ENCODE measurements at regions not wholly inside any gene's neighbourhood (a gene's known extent, or its start where the extent isn't known, plus 50 kb on each side); places are given as distances from the start of the nearest gene placed in this dataset.

DNA sequence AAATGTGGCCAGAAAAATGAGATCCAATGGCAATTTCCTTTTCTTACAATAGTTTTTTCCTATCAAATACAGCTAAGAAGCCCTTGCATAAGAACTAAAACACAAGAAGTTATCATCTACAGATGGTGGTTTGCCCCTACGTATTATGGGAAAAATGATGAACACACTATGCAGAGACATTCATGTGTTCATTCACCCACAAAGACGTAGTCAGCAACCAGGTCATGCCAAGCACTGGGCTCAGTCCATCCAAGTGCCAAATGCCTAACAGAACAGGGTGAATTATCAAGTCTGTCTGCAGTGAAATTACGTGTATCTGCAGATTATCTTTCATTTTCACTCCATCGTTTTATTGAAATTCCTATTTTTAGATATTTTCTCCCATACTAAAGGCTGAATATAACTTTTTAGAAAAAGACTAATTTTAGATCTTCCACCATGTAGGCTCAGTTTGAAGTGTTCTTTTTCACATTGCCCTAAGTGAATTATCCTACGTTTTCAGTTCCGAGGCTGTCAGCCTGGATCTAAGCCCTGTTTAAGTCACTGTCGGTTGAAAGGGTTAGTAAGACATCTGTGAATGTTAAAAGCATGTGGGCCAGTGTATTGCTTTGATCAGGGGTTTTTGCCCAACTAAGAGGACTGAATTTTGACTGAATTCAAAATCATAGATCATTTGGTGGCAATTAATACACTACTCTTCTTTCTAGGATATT, 78.1 kb upstream of the DHX40 start:
- TF ChIP-seq ZNF70 (CRISPR knock-in tag; IDR thresholded peaks at IDR 0.05) (no peak), TCF4 (CRISPR knock-in tag; IDR thresholded peaks at IDR 0.05; ENCODE audit: borderline replicate concordance) (no peak), GLIS3 (CRISPR knock-in tag; IDR thresholded peaks at IDR 0.05) (no peak), SNAI2 (CRISPR knock-in tag; IDR thresholded peaks at IDR 0.05) (no peak), ZC3H10 (CRISPR knock-in tag; IDR thresholded peaks at IDR 0.05) (no peak), TOX (CRISPR knock-in tag; IDR thresholded peaks at IDR 0.05; ENCODE audit: borderline replicate concordance) (no peak), ISL1 (CRISPR knock-in tag; IDR thresholded peaks at IDR 0.05) (no peak), RARB (CRISPR knock-in tag; IDR thresholded peaks at IDR 0.05) (no peak), ZFP30 (CRISPR knock-in tag; IDR thresholded peaks at IDR 0.05) (no peak), ZNF8 (CRISPR knock-in tag; IDR thresholded peaks at IDR 0.05) (no peak), ZNF565 (CRISPR knock-in tag; conservative IDR thresholded peaks at IDR 0.05; ENCODE audit: low read depth) (no peak), OSR1 (CRISPR knock-in tag; IDR thresholded peaks at IDR 0.05) (no peak), ZFP3 (CRISPR knock-in tag; IDR thresholded peaks at IDR 0.05) (no peak), PPARA (CRISPR knock-in tag; IDR thresholded peaks at IDR 0.05; ENCODE audit: borderline replicate concordance) (no peak), ARNTL (CRISPR knock-in tag; IDR thresholded peaks at IDR 0.05; ENCODE audit: borderline replicate concordance, low read depth) (no peak), ESRRG (CRISPR knock-in tag; IDR thresholded peaks at IDR 0.05) (no peak)
- TF ChIP-seq, protein P1, sequence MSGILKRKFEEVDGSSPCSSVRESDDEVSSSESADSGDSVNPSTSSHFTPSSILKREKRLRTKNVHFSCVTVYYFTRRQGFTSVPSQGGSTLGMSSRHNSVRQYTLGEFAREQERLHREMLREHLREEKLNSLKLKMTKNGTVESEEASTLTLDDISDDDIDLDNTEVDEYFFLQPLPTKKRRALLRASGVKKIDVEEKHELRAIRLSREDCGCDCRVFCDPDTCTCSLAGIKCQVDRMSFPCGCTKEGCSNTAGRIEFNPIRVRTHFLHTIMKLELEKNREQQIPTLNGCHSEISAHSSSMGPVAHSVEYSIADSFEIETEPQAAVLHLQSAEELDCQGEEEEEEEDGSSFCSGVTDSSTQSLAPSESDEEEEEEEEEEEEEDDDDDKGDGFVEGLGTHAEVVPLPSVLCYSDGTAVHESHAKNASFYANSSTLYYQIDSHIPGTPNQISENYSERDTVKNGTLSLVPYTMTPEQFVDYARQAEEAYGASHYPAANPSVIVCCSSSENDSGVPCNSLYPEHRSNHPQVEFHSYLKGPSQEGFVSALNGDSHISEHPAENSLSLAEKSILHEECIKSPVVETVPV (CRISPR knock-in tag; IDR thresholded peaks at IDR 0.05), result no peak
- TF ChIP-seq, protein P2, sequence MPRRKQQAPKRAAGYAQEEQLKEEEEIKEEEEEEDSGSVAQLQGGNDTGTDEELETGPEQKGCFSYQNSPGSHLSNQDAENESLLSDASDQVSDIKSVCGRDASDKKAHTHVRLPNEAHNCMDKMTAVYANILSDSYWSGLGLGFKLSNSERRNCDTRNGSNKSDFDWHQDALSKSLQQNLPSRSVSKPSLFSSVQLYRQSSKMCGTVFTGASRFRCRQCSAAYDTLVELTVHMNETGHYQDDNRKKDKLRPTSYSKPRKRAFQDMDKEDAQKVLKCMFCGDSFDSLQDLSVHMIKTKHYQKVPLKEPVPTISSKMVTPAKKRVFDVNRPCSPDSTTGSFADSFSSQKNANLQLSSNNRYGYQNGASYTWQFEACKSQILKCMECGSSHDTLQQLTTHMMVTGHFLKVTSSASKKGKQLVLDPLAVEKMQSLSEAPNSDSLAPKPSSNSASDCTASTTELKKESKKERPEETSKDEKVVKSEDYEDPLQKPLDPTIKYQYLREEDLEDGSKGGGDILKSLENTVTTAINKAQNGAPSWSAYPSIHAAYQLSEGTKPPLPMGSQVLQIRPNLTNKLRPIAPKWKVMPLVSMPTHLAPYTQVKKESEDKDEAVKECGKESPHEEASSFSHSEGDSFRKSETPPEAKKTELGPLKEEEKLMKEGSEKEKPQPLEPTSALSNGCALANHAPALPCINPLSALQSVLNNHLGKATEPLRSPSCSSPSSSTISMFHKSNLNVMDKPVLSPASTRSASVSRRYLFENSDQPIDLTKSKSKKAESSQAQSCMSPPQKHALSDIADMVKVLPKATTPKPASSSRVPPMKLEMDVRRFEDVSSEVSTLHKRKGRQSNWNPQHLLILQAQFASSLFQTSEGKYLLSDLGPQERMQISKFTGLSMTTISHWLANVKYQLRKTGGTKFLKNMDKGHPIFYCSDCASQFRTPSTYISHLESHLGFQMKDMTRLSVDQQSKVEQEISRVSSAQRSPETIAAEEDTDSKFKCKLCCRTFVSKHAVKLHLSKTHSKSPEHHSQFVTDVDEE (CRISPR knock-in tag; IDR thresholded peaks at IDR 0.05), result no peak
- TF ChIP-seq, protein P3, sequence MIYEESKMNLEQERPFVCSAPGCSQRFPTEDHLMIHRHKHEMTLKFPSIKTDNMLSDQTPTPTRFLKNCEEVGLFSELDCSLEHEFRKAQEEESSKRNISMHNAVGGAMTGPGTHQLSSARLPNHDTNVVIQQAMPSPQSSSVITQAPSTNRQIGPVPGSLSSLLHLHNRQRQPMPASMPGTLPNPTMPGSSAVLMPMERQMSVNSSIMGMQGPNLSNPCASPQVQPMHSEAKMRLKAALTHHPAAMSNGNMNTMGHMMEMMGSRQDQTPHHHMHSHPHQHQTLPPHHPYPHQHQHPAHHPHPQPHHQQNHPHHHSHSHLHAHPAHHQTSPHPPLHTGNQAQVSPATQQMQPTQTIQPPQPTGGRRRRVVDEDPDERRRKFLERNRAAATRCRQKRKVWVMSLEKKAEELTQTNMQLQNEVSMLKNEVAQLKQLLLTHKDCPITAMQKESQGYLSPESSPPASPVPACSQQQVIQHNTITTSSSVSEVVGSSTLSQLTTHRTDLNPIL (CRISPR knock-in tag; IDR thresholded peaks at IDR 0.05; ENCODE audit: low read depth), result no peak
- TF ChIP-seq, protein P4, sequence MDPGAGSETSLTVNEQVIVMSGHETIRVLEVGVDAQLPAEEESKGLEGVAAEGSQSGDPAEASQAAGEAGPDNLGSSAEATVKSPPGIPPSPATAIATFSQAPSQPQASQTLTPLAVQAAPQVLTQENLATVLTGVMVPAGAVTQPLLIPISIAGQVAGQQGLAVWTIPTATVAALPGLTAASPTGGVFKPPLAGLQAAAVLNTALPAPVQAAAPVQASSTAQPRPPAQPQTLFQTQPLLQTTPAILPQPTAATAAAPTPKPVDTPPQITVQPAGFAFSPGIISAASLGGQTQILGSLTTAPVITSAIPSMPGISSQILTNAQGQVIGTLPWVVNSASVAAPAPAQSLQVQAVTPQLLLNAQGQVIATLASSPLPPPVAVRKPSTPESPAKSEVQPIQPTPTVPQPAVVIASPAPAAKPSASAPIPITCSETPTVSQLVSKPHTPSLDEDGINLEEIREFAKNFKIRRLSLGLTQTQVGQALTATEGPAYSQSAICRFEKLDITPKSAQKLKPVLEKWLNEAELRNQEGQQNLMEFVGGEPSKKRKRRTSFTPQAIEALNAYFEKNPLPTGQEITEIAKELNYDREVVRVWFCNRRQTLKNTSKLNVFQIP (CRISPR knock-in tag; IDR thresholded peaks at IDR 0.05; ENCODE audit: borderline replicate concordance, low read depth), result no peak
- no peak for ATAC-seq

DNA sequence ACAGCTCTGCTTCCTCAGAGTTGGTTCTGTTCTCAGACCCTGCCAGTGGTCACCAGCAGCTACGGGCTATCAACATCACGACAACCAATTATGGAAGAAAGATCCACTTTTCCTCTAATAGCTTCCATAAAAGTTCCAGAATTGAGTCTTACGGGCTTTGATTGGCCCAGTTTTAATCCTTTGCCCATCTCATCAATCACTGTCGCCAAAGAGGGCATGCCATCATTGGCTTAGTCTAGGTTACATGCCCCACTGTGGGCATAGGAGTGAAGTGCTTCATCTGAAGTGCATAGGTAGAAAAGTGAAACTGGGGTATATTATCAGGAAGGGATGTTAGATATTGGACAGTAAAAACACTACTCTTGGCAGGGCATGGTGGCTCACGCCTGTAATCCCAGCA, 76.6 kb upstream of the DHX40 start:
- no peak for ATAC-seq
- no peak for TF ChIP-seq ESRRG (CRISPR knock-in tag; IDR thresholded peaks at IDR 0.05)
- no peak for TF ChIP-seq GLIS3 (CRISPR knock-in tag; IDR thresholded peaks at IDR 0.05)
- TF ChIP-seq SNAI2 (CRISPR knock-in tag; IDR thresholded peaks at IDR 0.05), result no peak
- TF ChIP-seq ZNF8 (CRISPR knock-in tag; IDR thresholded peaks at IDR 0.05), result no peak
- TF ChIP-seq ZNF565 (CRISPR knock-in tag; conservative IDR thresholded peaks at IDR 0.05; ENCODE audit: low read depth), result no peak
- no peak for TF ChIP-seq ZFP30 (CRISPR knock-in tag; IDR thresholded peaks at IDR 0.05)
- no peak for TF ChIP-seq ZFP3 (CRISPR knock-in tag; IDR thresholded peaks at IDR 0.05)
- no peak for TF ChIP-seq PPARA (CRISPR knock-in tag; IDR thresholded peaks at IDR 0.05; ENCODE audit: borderline replicate concordance)
- TF ChIP-seq CSDC2 (CRISPR knock-in tag; IDR thresholded peaks at IDR 0.05), result no peak
- no peak for TF ChIP-seq ISL1 (CRISPR knock-in tag; IDR thresholded peaks at IDR 0.05)
- TF ChIP-seq ZC3H10 (CRISPR knock-in tag; IDR thresholded peaks at IDR 0.05), result no peak
- TF ChIP-seq, protein P2 (CRISPR knock-in tag; IDR thresholded peaks at IDR 0.05), result no peak
- no peak for TF ChIP-seq TCF4 (CRISPR knock-in tag; IDR thresholded peaks at IDR 0.05; ENCODE audit: borderline replicate concordance)
- TF ChIP-seq OSR1 (CRISPR knock-in tag; IDR thresholded peaks at IDR 0.05), result no peak
- TF ChIP-seq RARB (CRISPR knock-in tag; IDR thresholded peaks at IDR 0.05), result no peak

All from SK-N-SH treated with all-trans-retinoic acid at 6 μM for 48 hours (cell line).